ENCODE measurements at regions not wholly inside any gene's neighbourhood (a gene's known extent, or its start where the extent isn't known, plus 50 kb on each side); places are given as distances from the start of the nearest gene placed in this dataset.

DNA sequence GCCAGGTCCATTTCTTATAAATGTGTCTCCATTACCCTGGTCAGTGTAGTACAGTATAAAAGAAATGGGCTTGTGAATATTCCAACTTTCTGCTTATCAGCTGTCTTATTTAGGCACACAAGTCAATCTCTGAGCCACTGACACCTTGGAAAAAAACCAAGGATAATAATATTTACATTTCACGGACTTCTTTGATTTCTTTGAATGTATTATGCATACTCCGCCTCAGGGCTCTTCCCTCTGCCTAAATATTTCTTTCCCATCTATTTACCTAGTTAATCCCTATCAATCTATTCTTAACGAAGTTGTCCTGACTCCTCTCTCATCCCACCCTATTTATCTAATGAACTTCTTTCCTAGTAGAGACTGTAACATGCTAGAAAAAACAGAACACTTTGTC lies 253.8 kb downstream of the CRPPA start:
- no peak for TF ChIP-seq POLR2A (IDR thresholded peaks at IDR 0.05)
- no peak for TF ChIP-seq CTCF (IDR thresholded peaks at IDR 0.05)
- Histone ChIP-seq H3K27me3 (no peaks in the 10 kb centered on the region), H3K4me1 (no peaks in the 10 kb centered on the region), H3K27ac (no peak overlapping the region), H3K36me3 (no peaks in the 10 kb centered on the region), H3K9me3 (no peaks in the 10 kb centered on the region), H3K4me3 (no peak overlapping the region)
- DNase-seq: no peak

DNA sequence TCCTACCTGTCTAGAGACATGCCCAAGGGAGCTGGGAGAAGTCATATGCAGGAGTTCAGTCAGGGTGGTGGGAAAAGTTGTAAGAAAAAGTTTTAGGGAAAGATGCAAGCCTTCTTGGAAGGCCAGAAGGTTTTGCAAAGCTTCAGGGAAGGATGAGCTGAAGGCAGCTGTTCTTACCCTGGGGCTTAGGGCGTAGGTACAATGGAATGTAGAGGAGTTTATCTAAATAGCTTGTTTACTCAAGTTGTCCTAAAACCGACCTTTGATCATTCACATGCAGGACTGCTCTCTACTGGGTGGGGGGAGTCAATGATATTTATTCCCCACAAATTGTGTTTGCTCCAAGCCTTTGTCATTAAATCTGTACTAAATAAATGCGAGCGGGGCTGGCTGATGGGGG lies 277.0 kb downstream of the CRPPA start:
- Histone ChIP-seq H3K4me3 (no peak overlapping the region), H3K36me3 (no peaks in the 10 kb centered on the region)

GRCh38 chr7:16137944-16138343 lies 283.4 kb downstream of the CRPPA start:
- H3K9me3 ChIP-seq: no peaks in the 10 kb centered on the region
- H3K27ac ChIP-seq: no peak overlapping the region
- no peaks in the 10 kb centered on the region for H3K27me3 ChIP-seq
- H3K4me1 ChIP-seq: no peaks in the 10 kb centered on the region
- no peak for DNase-seq
- no peak overlapping the region for H3K4me3 ChIP-seq
- no peaks in the 10 kb centered on the region for H3K36me3 ChIP-seq
- TF ChIP-seq POLR2A (IDR thresholded peaks at IDR 0.05) (no peak), CTCF (IDR thresholded peaks at IDR 0.05) (no peak)

More for the DNA sequence above, 277.0 kb downstream of the CRPPA start:
- no peak for DNase-seq
- H3K27ac ChIP-seq: no peak overlapping the region
- peaks cover 0 to 7% (median 0%) of the 10 kb centered on the region in 4 donors for H3K9me3 ChIP-seq
- H3K27me3 ChIP-seq: no peaks in the 10 kb centered on the region
- H3K4me1 ChIP-seq: no peaks in the 10 kb centered on the region
- no peak for TF ChIP-seq POLR2A (IDR thresholded peaks at IDR 0.05)
- TF ChIP-seq CTCF (IDR thresholded peaks at IDR 0.05): no peak

GRCh38 chr7:16136896-16137295 lies 284.4 kb downstream of the CRPPA start:
- H3K27me3 ChIP-seq: no peaks in the 10 kb centered on the region
- TF ChIP-seq CTCF (IDR thresholded peaks at IDR 0.05) (no peak), POLR2A (IDR thresholded peaks at IDR 0.05) (no peak)
- no peak overlapping the region for H3K4me3 ChIP-seq
- H3K27ac ChIP-seq: no peak overlapping the region
- no peak for DNase-seq
- H3K9me3 ChIP-seq: no peaks in the 10 kb centered on the region
- H3K36me3 ChIP-seq: no peaks in the 10 kb centered on the region
- H3K4me1 ChIP-seq: no peaks in the 10 kb centered on the region

DNA sequence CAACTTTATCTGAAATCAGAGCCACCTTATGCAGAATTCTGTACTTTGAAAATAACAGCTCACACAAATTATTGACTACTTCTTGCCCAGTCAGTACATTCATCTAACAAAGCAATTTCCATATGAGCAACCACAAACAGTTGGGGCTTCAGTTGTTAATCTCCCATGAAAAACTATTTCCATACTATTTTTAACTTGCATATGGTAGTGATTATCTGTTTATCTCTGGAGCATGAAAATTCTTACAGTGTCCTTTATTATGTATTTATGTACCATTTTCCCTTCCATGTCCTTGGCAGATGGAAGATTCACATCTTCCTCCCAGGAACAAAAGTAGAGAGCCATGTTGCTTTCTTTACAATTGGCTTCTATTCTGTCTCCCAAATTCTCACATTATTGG lies 285.7 kb downstream of the CRPPA start:
- Histone ChIP-seq H3K36me3 (no peaks in the 10 kb centered on the region), H3K4me1 (no peaks in the 10 kb centered on the region)
- DNase-seq: no peak

More for the DNA sequence above, 285.7 kb downstream of the CRPPA start:
- H3K9me3 ChIP-seq: no peaks in the 10 kb centered on the region
- no peak overlapping the region for H3K4me3 ChIP-seq
- H3K27me3 ChIP-seq: no peaks in the 10 kb centered on the region
- TF ChIP-seq POLR2A (IDR thresholded peaks at IDR 0.05) (no peak), CTCF (IDR thresholded peaks at IDR 0.05) (no peak)
- no peak overlapping the region for H3K27ac ChIP-seq
